H1 (cell line): ENCODE measurements at regions not wholly inside any gene's neighbourhood (a gene's known extent, or its start where the extent isn't known, plus 50 kb on each side); places are given as distances from the start of the nearest gene placed in this dataset.

Source experiments
- POU5F1 ChIP-seq: IDR thresholded peaks from 2 replicates; pipeline ENCODE4 v1.6.1; 2011; ENCODE audit warnings: low read depth, mild to moderate bottlenecking, low read length, moderate library complexity
- SAP30 ChIP-seq: fragments of 300-600 bp; sonication (generic); IDR thresholded peaks from 2 replicates; pipeline ENCODE4 v1.7.1; 2012; ENCODE audit warnings: low read length, moderate library complexity, mild to moderate bottlenecking, inconsistent platforms; ENCODE audit not compliant: insufficient read depth, insufficient replicate concordance
- SIN3A ChIP-seq, 2 experiments: IDR thresholded peaks in 1 of 2; conservative IDR thresholded peaks in 1 of 2; 2 replicates each; pipeline ENCODE4 v1.6.1; 2011 to 2012; ENCODE audit warnings: low read length in 2 of 2, improper control_type of control experiment in 1 of 2, low read depth in 1 of 2, mild to moderate bottlenecking in 1 of 2
- SIX5 ChIP-seq: IDR thresholded peaks from 2 replicates; pipeline ENCODE4 v1.6.1; 2011; ENCODE audit warnings: mild to moderate bottlenecking, low read depth, low read length

DNA sequence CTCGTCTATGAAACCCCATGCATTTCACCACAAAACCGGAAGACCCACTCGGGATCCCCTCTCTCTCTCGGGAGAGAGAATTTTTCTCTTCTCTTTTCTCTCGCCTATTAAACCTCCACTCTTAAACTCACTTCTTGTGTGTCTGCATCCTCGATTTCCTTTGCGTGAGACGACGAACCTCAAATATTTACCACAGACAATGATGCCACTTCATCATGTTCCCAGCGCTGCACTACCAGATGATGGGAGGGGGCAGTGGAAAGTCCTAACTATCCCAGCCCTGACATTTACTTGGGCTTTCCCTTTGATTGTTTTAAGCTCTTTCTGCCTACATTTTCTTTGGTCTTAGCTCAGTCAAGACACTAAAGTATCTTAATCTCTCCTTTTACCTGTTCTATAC, 906.7 kb downstream of the GRID1 start (continued):
- TF ChIP-seq POU5F1 (no peak), SIN3A (conservative IDR thresholded peaks at IDR 0.05 in 1 of 2, IDR thresholded peaks at IDR 0.05 in 1 of 2; ENCODE audit: low read depth in 1 of 2, low read length in 2 of 2) (no peak), SAP30 (no peak), SIX5 (no peak)
- TF ChIP-seq, all 59 proteins: peak for 0
